Memory B cell (primary cell): ENCODE measurements at regions not wholly inside any gene's neighbourhood (a gene's known extent, or its start where the extent isn't known, plus 50 kb on each side); places are given as distances from the start of the nearest gene placed in this dataset.
"Not testable (repeated sequence)": the region's sequence is repeated elsewhere in the genome, so short reads cannot be mapped to it uniquely, and the experiment has no call there.

Source experiments
- ATAC-seq: fragments of 150-1000 bp; cut with Tn5 transposase; 2 replicates; pipeline ENCODE4 v1.10.0; 2021; ENCODE audit warnings: low read depth, mild to moderate bottlenecking, moderate library complexity
- DNase-seq, 2 donors: peaks; one replicate each; pipeline ENCODE4 v3.0.0; 2022; ENCODE audit warnings: low spot score in 2 of 2
- H3K27ac Mint-ChIP-seq: one replicate; pipeline ENCODE4 v1.8.0; 2022; ENCODE audit warnings: mild to moderate bottlenecking, moderate library complexity, mixed read lengths
- H3K27me3 Mint-ChIP-seq: one replicate; pipeline ENCODE4 v1.8.0; 2022; ENCODE audit warnings: mixed read lengths
- H3K36me3 Mint-ChIP-seq: one replicate; pipeline ENCODE4 v1.8.0; 2022; ENCODE audit warnings: mild to moderate bottlenecking, mixed read lengths
- H3K4me1 Mint-ChIP-seq: one replicate; pipeline ENCODE4 v1.8.0; 2022; ENCODE audit warnings: mixed read lengths
- H3K4me3 Mint-ChIP-seq: one replicate; pipeline ENCODE4 v1.8.0; 2022; ENCODE audit warnings: mild to moderate bottlenecking, moderate library complexity, mixed read lengths
- H3K9me3 Mint-ChIP-seq: one replicate; pipeline ENCODE4 v1.8.0; 2022; ENCODE audit warnings: mixed read lengths

DNA sequence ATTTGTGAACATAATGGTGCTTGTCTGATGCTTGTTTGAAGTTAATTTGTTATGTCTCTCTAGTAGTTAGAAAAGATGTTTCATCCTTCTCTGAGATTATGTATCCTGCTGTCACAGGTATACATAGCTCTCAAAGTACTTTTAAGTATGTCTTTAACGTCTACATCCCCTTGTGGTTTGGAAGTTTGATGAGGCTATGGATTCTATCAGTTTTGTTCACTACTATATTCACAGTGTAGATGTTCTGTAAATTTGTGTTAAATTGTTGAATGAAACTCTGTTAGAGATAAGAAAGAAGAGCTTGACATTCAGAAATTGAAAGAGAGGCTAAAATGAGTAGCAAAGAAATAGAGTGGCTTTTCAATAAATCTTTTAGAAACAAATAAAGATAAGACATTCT, 304.6 kb upstream of the MIR17HG start:
- Mint-ChIP-seq H3K27ac (no peak overlapping the region), H3K4me1 (no peaks in the 10 kb centered on the region), H3K9me3 (peaks cover 1% of the 10 kb centered on the region), H3K36me3 (no peaks in the 10 kb centered on the region), H3K27me3 (no peaks in the 10 kb centered on the region), H3K4me3 (no peak overlapping the region)
- ATAC-seq (no peak), DNase-seq (no peak)

DNA sequence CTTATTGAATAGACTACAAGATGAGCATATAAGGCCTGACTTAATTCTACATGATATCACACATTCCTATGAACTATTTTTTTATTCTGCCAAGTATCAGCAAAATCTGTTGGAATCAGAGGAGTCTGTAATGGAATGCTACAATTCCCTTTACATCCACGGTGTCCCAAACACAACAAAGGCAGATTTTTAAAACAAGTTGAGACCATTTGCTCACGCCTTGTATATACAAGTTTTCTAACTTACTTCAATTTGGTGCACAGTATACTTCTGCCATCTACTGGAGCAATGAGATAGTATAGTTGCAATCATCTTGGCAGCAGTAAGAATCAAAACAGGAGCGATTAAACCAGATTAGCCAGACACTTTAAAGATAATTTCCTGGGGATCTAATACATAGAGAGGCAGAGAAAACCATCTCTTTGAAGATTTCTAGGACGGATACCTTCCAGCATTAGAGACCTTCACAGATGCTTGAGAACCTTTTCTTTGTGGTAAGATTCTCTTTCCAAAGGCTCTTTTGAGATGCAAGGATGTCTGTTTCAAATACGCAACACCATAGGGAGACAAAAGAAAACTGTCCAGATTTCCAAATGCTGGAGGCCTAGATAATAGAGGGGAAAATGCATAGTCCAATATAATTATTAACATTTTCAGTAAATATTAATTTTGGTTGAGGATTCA, 302.0 kb upstream of the MIR17HG start:
- DNase-seq (no peak), ATAC-seq (no peak)
- H3K4me1 Mint-ChIP-seq, result no peaks in the 10 kb centered on the region
- no peak overlapping the region for H3K27ac Mint-ChIP-seq
- H3K4me3 Mint-ChIP-seq, result no peak overlapping the region
- H3K36me3 Mint-ChIP-seq, result no peaks in the 10 kb centered on the region
- peaks cover 2% of the 10 kb centered on the region for H3K9me3 Mint-ChIP-seq
- no peaks in the 10 kb centered on the region for H3K27me3 Mint-ChIP-seq

DNA sequence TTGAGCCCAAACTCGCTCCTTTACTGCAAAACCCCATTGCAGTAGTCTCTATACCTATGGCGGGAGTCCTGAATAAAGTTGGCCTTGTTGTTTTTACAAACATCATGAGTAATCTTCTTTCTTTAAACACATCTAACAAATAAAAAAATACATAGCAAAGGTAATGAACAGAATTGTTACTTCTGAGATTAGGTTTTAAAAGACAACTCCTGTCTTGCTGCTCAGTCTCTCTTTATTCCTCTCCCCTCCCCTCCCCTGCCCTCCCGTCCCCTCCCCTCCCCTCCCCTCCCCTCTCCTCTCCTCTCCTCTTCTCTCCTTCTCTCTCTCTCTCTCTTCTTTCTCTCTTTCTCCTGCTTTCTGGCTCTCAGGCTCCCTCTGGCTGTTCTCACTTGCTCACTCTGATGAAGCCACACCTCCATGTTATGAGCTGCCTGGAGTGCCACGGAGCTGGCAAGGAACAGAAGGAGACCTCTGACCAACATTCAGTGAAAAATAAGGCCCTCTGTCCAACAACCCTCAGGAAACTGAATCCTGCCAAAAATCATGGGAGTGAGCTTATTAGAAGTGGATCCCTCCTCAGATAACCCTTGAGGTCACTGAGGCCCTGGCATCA, 300.7 kb upstream of the MIR17HG start:
- peaks cover 2% of the 10 kb centered on the region for H3K9me3 Mint-ChIP-seq
- ATAC-seq (no peak), DNase-seq (no peak)
- no peak overlapping the region for H3K27ac Mint-ChIP-seq
- no peak overlapping the region for H3K4me3 Mint-ChIP-seq
- no peaks in the 10 kb centered on the region for H3K27me3 Mint-ChIP-seq
- H3K4me1 Mint-ChIP-seq, result no peaks in the 10 kb centered on the region
- H3K36me3 Mint-ChIP-seq, result no peaks in the 10 kb centered on the region

DNA sequence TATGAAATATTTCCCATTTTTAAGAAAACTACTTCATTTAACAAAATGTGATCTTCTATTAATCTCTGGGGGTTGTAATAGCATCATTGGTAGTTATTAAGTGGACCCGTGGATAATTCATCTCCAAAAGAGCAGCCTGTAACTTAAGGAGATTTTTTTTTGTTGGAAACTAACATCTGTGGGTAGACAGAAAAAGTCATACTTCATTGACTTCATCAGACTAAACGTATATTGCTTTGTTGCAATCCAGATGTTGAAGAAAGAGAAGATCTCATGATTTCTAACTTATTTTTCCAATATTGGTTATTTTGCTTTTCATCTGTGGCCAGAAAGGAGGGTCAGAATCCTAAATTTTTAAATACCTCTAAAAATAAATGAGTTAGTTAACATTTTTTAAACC, 296.5 kb upstream of the MIR17HG start:
- H3K27me3 Mint-ChIP-seq, result no peaks in the 10 kb centered on the region
- ATAC-seq, result no peak
- H3K9me3 Mint-ChIP-seq, result peaks cover 2% of the 10 kb centered on the region
- H3K36me3 Mint-ChIP-seq, result no peaks in the 10 kb centered on the region
- H3K4me3 Mint-ChIP-seq, result no peak overlapping the region
- no peaks in the 10 kb centered on the region for H3K4me1 Mint-ChIP-seq
- H3K27ac Mint-ChIP-seq, result no peak overlapping the region
- no peak for DNase-seq

GRCh38 chr13:91052876-91053275, 294.6 kb upstream of the MIR17HG start:
- no peaks in the 10 kb centered on the region for H3K4me1 Mint-ChIP-seq
- no peak overlapping the region for H3K27ac Mint-ChIP-seq
- peaks cover 2% of the 10 kb centered on the region for H3K36me3 Mint-ChIP-seq
- H3K9me3 Mint-ChIP-seq, result peaks cover 4% of the 10 kb centered on the region
- no peaks in the 10 kb centered on the region for H3K27me3 Mint-ChIP-seq
- no peak for ATAC-seq
- DNase-seq, result no peak
- no peak overlapping the region for H3K4me3 Mint-ChIP-seq

GRCh38 chr13:91053318-91054065, 294.0 kb upstream of the MIR17HG start:
- no peak for ATAC-seq
- H3K27me3 Mint-ChIP-seq, result no peaks in the 10 kb centered on the region

GRCh38 chr13:91054902-91055301, 292.6 kb upstream of the MIR17HG start:
- Mint-ChIP-seq H3K27me3 (no peaks in the 10 kb centered on the region), H3K4me3 (no peak overlapping the region), H3K4me1 (no peaks in the 10 kb centered on the region), H3K36me3 (peaks cover 2% of the 10 kb centered on the region), H3K9me3 (peaks cover 8% of the 10 kb centered on the region), H3K27ac (no peak overlapping the region)
- ATAC-seq (no peak), DNase-seq (no peak)

More at GRCh38 chr13:91053318-91054065, 294.0 kb upstream of the MIR17HG start:
- H3K9me3 Mint-ChIP-seq, result peaks cover 4% of the 10 kb centered on the region
- no peak overlapping the region for H3K4me3 Mint-ChIP-seq
- DNase-seq, result no peak
- no peaks in the 10 kb centered on the region for H3K4me1 Mint-ChIP-seq
- H3K27ac Mint-ChIP-seq, result no peak overlapping the region
- peaks cover 2% of the 10 kb centered on the region for H3K36me3 Mint-ChIP-seq

- Mint-ChIP-seq H3K4me1 (no peaks in the 10 kb centered on the region), H3K27ac (no peak overlapping the region), H3K9me3 (peaks cover 7% of the 10 kb centered on the region), H3K27me3 (no peaks in the 10 kb centered on the region), H3K36me3 (peaks cover 2% of the 10 kb centered on the region), H3K4me3 (no peak overlapping the region)
- DNase-seq (no peak), ATAC-seq (no peak)
Observed at GRCh38 chr13:91056746-91057145, 290.7 kb upstream of the MIR17HG start.

DNA sequence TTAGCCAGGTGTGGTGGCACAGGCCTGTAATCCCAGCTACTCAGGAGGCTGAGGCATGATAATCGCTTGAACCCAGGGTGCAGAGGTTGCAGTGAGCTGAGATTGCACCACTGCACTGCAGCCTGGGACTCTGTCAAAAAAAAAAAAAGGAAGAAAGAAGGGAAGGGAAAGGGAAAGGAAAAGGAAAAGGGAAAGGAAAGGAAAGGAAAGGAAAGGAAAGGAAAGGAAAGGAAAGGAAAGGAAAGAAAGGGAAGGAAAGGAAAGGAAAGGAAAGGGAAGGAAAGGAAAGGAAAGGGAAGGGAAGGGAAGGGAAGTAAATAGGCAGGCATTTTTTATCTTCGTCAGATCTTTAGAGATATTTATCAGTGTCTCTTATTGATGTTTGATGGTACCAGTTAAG, 290.0 kb upstream of the MIR17HG start:
- ATAC-seq, H3K27ac Mint-ChIP-seq, H3K27me3 Mint-ChIP-seq, H3K9me3 Mint-ChIP-seq, DNase-seq, H3K4me1 Mint-ChIP-seq, H3K4me3 Mint-ChIP-seq, H3K36me3 Mint-ChIP-seq: not testable (repeated sequence)

DNA sequence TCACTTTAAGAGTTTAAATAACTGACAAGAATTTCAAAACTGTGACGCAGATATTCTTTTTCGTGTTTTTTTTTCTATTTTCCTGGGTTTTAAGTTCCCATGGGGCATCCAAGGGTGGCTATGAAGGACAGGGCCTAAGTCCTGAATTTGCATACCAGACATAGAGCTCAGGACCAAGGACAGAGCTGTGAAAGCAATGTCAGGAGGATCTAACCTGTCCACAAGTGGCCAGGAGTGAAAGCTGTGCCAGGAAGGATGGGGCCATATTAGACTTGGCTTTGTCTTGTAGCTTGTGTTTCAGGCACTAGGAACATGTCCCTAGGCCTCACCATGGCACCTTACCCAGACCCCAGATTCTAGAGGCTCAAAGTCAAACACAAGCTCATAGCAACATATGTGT, 289.4 kb upstream of the MIR17HG start:
- Mint-ChIP-seq H3K4me1 (no peaks in the 10 kb centered on the region), H3K27ac (no peak overlapping the region), H3K27me3 (peaks cover 2% of the 10 kb centered on the region), H3K4me3 (no peak overlapping the region), H3K36me3 (peaks cover 2% of the 10 kb centered on the region), H3K9me3 (peaks cover 7% of the 10 kb centered on the region)
- no peak for ATAC-seq
- DNase-seq, result no peak

DNA sequence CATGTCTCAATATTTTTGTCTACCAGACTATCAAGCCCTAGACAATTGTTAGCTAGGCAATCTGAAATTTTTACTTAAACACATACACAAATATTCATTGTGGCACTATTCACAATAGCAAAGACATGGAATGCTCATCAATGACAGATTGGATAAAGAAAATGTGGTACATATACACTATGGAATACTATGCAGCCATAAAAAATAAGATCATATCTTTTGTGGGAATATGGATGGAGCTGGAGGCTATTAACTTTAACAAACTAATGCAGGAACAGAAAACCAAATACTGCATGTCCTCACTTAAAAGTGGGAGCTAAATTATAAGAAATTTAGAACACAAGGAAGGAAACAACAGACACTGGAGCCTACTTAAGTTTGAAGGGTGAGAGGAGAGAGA, 288.6 kb upstream of the MIR17HG start:
- Mint-ChIP-seq H3K36me3 (peaks cover 2% of the 10 kb centered on the region), H3K27me3 (peaks cover 2% of the 10 kb centered on the region), H3K27ac (no peak overlapping the region), H3K4me1 (no peaks in the 10 kb centered on the region), H3K4me3 (no peak overlapping the region), H3K9me3 (peaks cover 7% of the 10 kb centered on the region)
- ATAC-seq (no peak), DNase-seq (no peak)

GRCh38 chr13:91066745-91067144, 280.7 kb upstream of the MIR17HG start:
- ATAC-seq (no peak), DNase-seq (no peak)
- Mint-ChIP-seq H3K4me1 (no peaks in the 10 kb centered on the region), H3K4me3 (no peak overlapping the region), H3K9me3 (peaks cover under 1% of the 10 kb centered on the region), H3K27ac (no peak overlapping the region), H3K36me3 (no peaks in the 10 kb centered on the region), H3K27me3 (peaks cover 2% of the 10 kb centered on the region)

GRCh38 chr13:91072486-91072885, 275.0 kb upstream of the MIR17HG start:
- Mint-ChIP-seq H3K36me3 (no peaks in the 10 kb centered on the region), H3K9me3 (no peaks in the 10 kb centered on the region), H3K27ac (no peak overlapping the region), H3K27me3 (no peaks in the 10 kb centered on the region), H3K4me3 (no peak overlapping the region), H3K4me1 (no peaks in the 10 kb centered on the region)
- DNase-seq (no peak), ATAC-seq (no peak)

DNA sequence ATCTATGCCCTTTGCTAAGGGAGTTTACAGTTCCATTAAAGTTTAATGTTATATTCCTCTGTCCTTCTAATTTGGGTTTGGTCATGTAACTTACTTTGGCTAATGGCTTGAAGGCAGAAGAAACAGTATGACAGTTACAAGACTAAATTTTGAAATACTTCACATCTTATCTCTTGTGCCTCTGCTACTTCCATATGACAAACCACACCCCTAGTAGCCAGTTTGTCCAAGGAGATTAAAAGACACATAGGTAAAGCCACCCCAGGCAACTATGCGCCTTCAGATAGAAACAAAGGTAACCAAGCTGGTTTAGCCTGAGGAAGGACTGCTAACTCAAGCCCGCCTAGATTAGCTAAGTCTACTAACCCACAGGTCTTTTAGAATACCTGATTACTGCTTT, 273.4 kb upstream of the MIR17HG start:
- no peak overlapping the region for H3K4me3 Mint-ChIP-seq
- no peaks in the 10 kb centered on the region for H3K4me1 Mint-ChIP-seq
- ATAC-seq, result no peak
- no peak overlapping the region for H3K27ac Mint-ChIP-seq
- H3K9me3 Mint-ChIP-seq, result no peaks in the 10 kb centered on the region
- no peaks in the 10 kb centered on the region for H3K36me3 Mint-ChIP-seq
- DNase-seq, result no peak
- no peaks in the 10 kb centered on the region for H3K27me3 Mint-ChIP-seq
